Endodermal cell (in vitro differentiated cells): ENCODE measurements at regions not wholly inside any gene's neighbourhood (a gene's known extent, or its start where the extent isn't known, plus 50 kb on each side); places are given as distances from the start of the nearest gene placed in this dataset.

ENCODE experiments used
- DNase-seq: peaks from one replicate; pipeline ENCODE4 v3.0.0-alpha.2; 2017
- H3K27ac ChIP-seq: 2 replicates; pipeline ENCODE4 v1.5.1; 2013; ENCODE audit warnings: mild to moderate bottlenecking, low read depth, low read length, moderate library complexity
- H3K27me3 ChIP-seq: 2 replicates; pipeline ENCODE4 v1.6.1; 2013; ENCODE audit warnings: mild to moderate bottlenecking, low read length, moderate library complexity; ENCODE audit not compliant: insufficient read depth, control insufficient read depth, poor library complexity, severe bottlenecking
- H3K36me3 ChIP-seq: 2 replicates; pipeline ENCODE4 v1.7.0; 2013; ENCODE audit warnings: mild to moderate bottlenecking, low read length, moderate library complexity; ENCODE audit not compliant: control insufficient read depth, insufficient read depth
- H3K4me1 ChIP-seq: one replicate; pipeline ENCODE4 v1.7.0; 2013; ENCODE audit warnings: low read length; ENCODE audit not compliant: control insufficient read depth, insufficient read depth
- H3K4me3 ChIP-seq: 2 replicates; pipeline ENCODE4 v1.5.1; 2013; ENCODE audit warnings: mild to moderate bottlenecking, low read length, moderate library complexity
- H3K9ac ChIP-seq: 2 replicates; pipeline ENCODE4 v1.6.1; 2013; ENCODE audit warnings: mild to moderate bottlenecking, low read length, moderate library complexity; ENCODE audit not compliant: poor library complexity, severe bottlenecking; ENCODE audit errors: extremely low read depth
- H3K9me3 ChIP-seq: 2 replicates; pipeline ENCODE4 v1.6.1; 2013; ENCODE audit warnings: mild to moderate bottlenecking, low read length, moderate library complexity; ENCODE audit not compliant: control insufficient read depth
- H3K27ac Mint-ChIP-seq: 2 replicates; pipeline ENCODE4 v1.8.0; 2020; ENCODE audit warnings: mixed read lengths
- H3K27me3 Mint-ChIP-seq: 2 replicates; pipeline ENCODE4 v1.8.0; 2021; ENCODE audit warnings: mild to moderate bottlenecking, mixed read lengths; ENCODE audit not compliant: insufficient read depth
- H3K36me3 Mint-ChIP-seq: 2 replicates; pipeline ENCODE4 v1.8.0; 2020; ENCODE audit warnings: low read depth, mixed read lengths
- H3K4me1 Mint-ChIP-seq: 2 replicates; pipeline ENCODE4 v1.8.0; 2020; ENCODE audit warnings: mixed read lengths
- H3K4me3 Mint-ChIP-seq: 2 replicates; pipeline ENCODE4 v1.8.0; 2020; ENCODE audit warnings: mild to moderate bottlenecking, moderate library complexity, mixed read lengths
- H3K9me3 Mint-ChIP-seq: 2 replicates; pipeline ENCODE4 v1.8.0; 2020; ENCODE audit warnings: mild to moderate bottlenecking, mixed read lengths
- WGBS, 2 experiments: methylation state at CpG; one replicate each; pipeline versions ENCODE4 v1.1.5 to v1.1.7; 2013; ENCODE audit warnings: missing lambda C conversion rate in 2 of 2, mixed read lengths in 1 of 2; ENCODE audit not compliant: insufficient coverage in 1 of 2, insufficient read length in 1 of 2; 5-methylcytosine and 5-hydroxymethylcytosine counted together
- TF ChIP-seq, protein P1 (sequence below): fragments of 200-600 bp; sonication (generic); conservative IDR thresholded peaks from 2 replicates; pipeline ENCODE4 v1.5.0; 2021; ENCODE audit warnings: antibody characterized with exemption, mild to moderate bottlenecking

GRCh38 chr14:99324291-99324690 is 52.3 kb upstream of the BCL11B start:
- no peaks in the 10 kb centered on the region for H3K27me3 ChIP-seq
- no peak overlapping the region for H3K27ac ChIP-seq
- no peaks in the 10 kb centered on the region for H3K9me3 ChIP-seq
- Mint-ChIP-seq H3K9me3 (no peaks in the 10 kb centered on the region), H3K36me3 (no peaks in the 10 kb centered on the region), H3K4me1 (peaks cover 7% of the 10 kb centered on the region), H3K27ac (no peak overlapping the region), H3K27me3 (no peaks in the 10 kb centered on the region), H3K4me3 (no peak overlapping the region)
- TF ChIP-seq, protein P1, sequence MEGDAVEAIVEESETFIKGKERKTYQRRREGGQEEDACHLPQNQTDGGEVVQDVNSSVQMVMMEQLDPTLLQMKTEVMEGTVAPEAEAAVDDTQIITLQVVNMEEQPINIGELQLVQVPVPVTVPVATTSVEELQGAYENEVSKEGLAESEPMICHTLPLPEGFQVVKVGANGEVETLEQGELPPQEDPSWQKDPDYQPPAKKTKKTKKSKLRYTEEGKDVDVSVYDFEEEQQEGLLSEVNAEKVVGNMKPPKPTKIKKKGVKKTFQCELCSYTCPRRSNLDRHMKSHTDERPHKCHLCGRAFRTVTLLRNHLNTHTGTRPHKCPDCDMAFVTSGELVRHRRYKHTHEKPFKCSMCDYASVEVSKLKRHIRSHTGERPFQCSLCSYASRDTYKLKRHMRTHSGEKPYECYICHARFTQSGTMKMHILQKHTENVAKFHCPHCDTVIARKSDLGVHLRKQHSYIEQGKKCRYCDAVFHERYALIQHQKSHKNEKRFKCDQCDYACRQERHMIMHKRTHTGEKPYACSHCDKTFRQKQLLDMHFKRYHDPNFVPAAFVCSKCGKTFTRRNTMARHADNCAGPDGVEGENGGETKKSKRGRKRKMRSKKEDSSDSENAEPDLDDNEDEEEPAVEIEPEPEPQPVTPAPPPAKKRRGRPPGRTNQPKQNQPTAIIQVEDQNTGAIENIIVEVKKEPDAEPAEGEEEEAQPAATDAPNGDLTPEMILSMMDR: no peak
- DNase-seq: no peak
- H3K4me1 ChIP-seq: no peaks in the 10 kb centered on the region
- H3K4me3 ChIP-seq: no peak overlapping the region
- H3K9ac ChIP-seq: no peak overlapping the region
- 94 to 95% methylated on average over 3 to 7 of the region's 8 CpGs for WGBS, 2 experiments
- no peaks in the 10 kb centered on the region for H3K36me3 ChIP-seq

GRCh38 chr14:99323603-99324185 is 51.7 kb upstream of the BCL11B start:
- Mint-ChIP-seq H3K27me3 (no peaks in the 10 kb centered on the region), H3K4me3 (no peak overlapping the region), H3K36me3 (no peaks in the 10 kb centered on the region), H3K27ac (no peak overlapping the region), H3K4me1 (peaks cover 7% of the 10 kb centered on the region), H3K9me3 (no peaks in the 10 kb centered on the region)
- no peaks in the 10 kb centered on the region for H3K9me3 ChIP-seq
- H3K9ac ChIP-seq: no peak overlapping the region
- H3K4me1 ChIP-seq: no peaks in the 10 kb centered on the region
- TF ChIP-seq, protein P1: peak; percentile 30
- no peaks in the 10 kb centered on the region for H3K27me3 ChIP-seq
- no peak for DNase-seq
- no peak overlapping the region for H3K27ac ChIP-seq
- H3K4me3 ChIP-seq: no peak overlapping the region
- no peaks in the 10 kb centered on the region for H3K36me3 ChIP-seq
- 90% methylated on average over 9 to 14 of the region's 14 CpGs for WGBS, 2 experiments

- Mint-ChIP-seq H3K9me3 (no peaks in the 10 kb centered on the region), H3K4me3 (no peak overlapping the region), H3K27ac (no peak overlapping the region), H3K36me3 (no peaks in the 10 kb centered on the region), H3K27me3 (no peaks in the 10 kb centered on the region), H3K4me1 (peaks cover 7% of the 10 kb centered on the region)
- Histone ChIP-seq H3K4me3 (no peak overlapping the region), H3K9ac (no peak overlapping the region), H3K27ac (no peak overlapping the region), H3K27me3 (no peaks in the 10 kb centered on the region), H3K4me1 (no peaks in the 10 kb centered on the region), H3K9me3 (no peaks in the 10 kb centered on the region), H3K36me3 (no peaks in the 10 kb centered on the region)
- TF ChIP-seq, protein P1: no peak
- WGBS, 2 experiments: 91 to 93% methylated on average over 13 to 20 of the region's 20 CpGs
- DNase-seq: peak; percentile 46
Observed at GRCh38 chr14:99322731-99323599, 51.0 kb upstream of the BCL11B start.
